ENCODE measurements at regions not wholly inside any gene's neighbourhood (a gene's known extent, or its start where the extent isn't known, plus 50 kb on each side); places are given as distances from the start of the nearest gene placed in this dataset.

- DNase-seq (ENCODE audit: low read depth) = no peak
- TF ChIP-seq, protein P1, sequence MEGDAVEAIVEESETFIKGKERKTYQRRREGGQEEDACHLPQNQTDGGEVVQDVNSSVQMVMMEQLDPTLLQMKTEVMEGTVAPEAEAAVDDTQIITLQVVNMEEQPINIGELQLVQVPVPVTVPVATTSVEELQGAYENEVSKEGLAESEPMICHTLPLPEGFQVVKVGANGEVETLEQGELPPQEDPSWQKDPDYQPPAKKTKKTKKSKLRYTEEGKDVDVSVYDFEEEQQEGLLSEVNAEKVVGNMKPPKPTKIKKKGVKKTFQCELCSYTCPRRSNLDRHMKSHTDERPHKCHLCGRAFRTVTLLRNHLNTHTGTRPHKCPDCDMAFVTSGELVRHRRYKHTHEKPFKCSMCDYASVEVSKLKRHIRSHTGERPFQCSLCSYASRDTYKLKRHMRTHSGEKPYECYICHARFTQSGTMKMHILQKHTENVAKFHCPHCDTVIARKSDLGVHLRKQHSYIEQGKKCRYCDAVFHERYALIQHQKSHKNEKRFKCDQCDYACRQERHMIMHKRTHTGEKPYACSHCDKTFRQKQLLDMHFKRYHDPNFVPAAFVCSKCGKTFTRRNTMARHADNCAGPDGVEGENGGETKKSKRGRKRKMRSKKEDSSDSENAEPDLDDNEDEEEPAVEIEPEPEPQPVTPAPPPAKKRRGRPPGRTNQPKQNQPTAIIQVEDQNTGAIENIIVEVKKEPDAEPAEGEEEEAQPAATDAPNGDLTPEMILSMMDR (IDR thresholded peaks at IDR 0.05; ENCODE audit: insufficient read depth, low read depth, low read length, missing control alignments) = no peak
- no peak overlapping the region for H3K4me3 ChIP-seq (ENCODE audit: low read length)
Measured at GRCh38 chr14:73782623-73783022, 68.4 kb upstream of the PNMA1 start.

GRCh38 chr14:73780896-73781295 is 66.7 kb upstream of the PNMA1 start:
- TF ChIP-seq, protein P1 (IDR thresholded peaks at IDR 0.05; ENCODE audit: insufficient read depth, low read depth, low read length, missing control alignments) = no peak
- DNase-seq (ENCODE audit: low read depth) = no peak
- H3K4me3 ChIP-seq (ENCODE audit: low read length) = no peak overlapping the region

DNA sequence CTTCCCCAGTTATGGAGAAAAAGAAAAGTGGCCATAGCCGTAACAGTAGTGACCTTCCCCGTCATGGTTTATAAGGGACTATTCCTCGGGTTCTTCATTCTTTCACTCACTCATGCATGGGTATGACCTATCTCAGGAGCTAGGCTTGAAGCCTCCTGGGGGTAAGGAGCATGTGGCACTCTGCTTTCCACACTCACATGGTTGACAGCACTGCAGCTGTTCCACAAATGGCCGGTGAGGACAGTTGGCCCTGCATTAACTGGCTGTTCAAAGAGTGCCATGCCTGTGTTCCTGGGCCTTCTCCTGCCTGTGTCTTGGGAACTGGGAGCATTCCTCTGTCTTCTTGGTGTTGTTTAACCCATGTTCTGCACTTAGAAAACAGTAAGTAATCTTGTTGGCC is 66.2 kb upstream of the PNMA1 start:
- no peak for DNase-seq (ENCODE audit: low read depth)
- no peak overlapping the region for H3K4me3 ChIP-seq (ENCODE audit: low read length)
- TF ChIP-seq, protein P1 (IDR thresholded peaks at IDR 0.05; ENCODE audit: insufficient read depth, low read depth, low read length, missing control alignments) = no peak

GRCh38 chr14:73778736-73779135 is 64.6 kb upstream of the PNMA1 start:
- no peak for DNase-seq (ENCODE audit: low read depth)
- TF ChIP-seq, protein P1 (IDR thresholded peaks at IDR 0.05; ENCODE audit: insufficient read depth, low read depth, low read length, missing control alignments) = no peak

GRCh38 chr14:73777420-73777819 is 63.2 kb upstream of the PNMA1 start:
- TF ChIP-seq, protein P1 (IDR thresholded peaks at IDR 0.05; ENCODE audit: insufficient read depth, low read depth, low read length, missing control alignments) = peak; percentile 37
- peak; percentile 49 for DNase-seq (ENCODE audit: low read depth)
- H3K4me3 ChIP-seq (ENCODE audit: low read length) = no peak overlapping the region

More at GRCh38 chr14:73778736-73779135, 64.6 kb upstream of the PNMA1 start:
- H3K4me3 ChIP-seq (ENCODE audit: low read length) = no peak overlapping the region

DNA sequence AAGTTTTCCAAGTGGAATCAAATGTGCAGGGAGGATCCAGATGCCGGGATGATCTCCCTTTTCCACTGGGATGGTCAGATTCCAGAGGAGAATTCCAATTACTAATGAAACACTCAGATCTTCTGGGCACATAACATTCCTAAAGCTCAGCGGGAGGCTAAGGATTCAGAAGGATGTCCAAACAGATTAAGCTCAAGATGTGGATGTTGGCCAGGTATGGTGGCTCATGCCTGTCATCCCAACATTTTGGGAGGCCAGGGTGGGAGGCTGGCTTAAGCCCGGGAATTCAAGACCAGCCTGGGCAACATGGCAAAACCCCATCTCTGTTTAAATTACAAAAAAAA is 62.0 kb upstream of the PNMA1 start:
- DNase-seq (ENCODE audit: low read depth) = no peak
- no peak overlapping the region for H3K4me3 ChIP-seq (ENCODE audit: low read length)
- TF ChIP-seq, protein P1 (IDR thresholded peaks at IDR 0.05; ENCODE audit: insufficient read depth, low read depth, low read length, missing control alignments) = no peak

DNA sequence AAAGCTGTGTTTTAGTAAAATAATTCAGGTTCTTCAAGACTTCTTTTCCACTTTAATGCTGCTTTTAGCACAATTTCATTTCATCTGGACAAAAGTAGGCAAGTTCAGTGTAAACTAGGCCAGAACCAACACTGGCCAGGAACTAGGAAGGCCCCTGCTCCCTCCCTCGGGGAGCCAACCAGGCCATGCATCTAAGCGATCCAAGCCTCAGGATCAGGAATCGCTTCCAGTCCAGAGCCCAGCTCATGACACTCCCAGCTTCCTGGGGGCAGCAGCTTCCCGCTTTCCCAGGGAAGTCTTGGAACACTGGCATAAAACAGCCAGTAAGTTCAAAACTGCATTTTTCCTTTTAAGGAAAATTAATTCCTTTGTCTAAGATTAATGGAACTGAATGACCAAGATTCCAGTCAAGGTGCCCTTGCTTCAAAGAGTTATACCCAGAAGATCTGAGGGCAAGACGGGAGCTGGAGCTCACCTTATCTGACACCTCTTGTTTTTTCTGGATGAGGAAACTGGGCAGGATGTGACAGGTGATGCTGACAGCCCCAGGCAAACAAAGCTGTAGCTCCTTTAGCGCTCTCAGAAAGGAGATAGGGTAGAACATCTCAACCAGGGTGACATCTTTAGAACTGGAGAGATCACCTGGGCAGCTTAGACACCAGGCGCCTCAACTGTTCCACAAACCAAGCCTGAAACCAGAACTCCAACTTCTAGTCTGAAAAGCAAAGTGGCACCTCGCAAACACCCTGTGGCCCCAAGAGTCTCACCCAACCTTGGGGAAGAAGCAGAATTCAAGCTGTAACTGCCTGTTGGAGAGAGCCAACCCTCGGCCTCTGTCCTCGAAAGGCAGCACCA is 61.4 kb upstream of the PNMA1 start:
- H3K4me3 ChIP-seq (ENCODE audit: low read length) = no peak overlapping the region
- TF ChIP-seq, protein P1 (IDR thresholded peaks at IDR 0.05; ENCODE audit: insufficient read depth, low read depth, low read length, missing control alignments) = no peak
- DNase-seq (ENCODE audit: low read depth) = peak; percentile 64
